Nucleus accumbens (tissue), 56 donors: ENCODE measurements at regions not wholly inside any gene's neighbourhood (a gene's known extent, or its start where the extent isn't known, plus 50 kb on each side); places are given as distances from the start of the nearest gene placed in this dataset.

ENCODE experiments used
- DNase-seq, 56 donors: peaks; one replicate each; lab custom pipeline; 2025; lab: John Stamatoyannopoulos, UW

- no peak for DNase-seq
Measured at GRCh38 chr4:24024157-24024556, 134.3 kb upstream of the PPARGC1A start.

- no peak for DNase-seq
Measured at GRCh38 chr4:24015782-24016181, 125.9 kb upstream of the PPARGC1A start.

- DNase-seq, result no peak
Measured at GRCh38 chr4:24013668-24014422, 124.0 kb upstream of the PPARGC1A start.

GRCh38 chr4:24010994-24011393 is 121.1 kb upstream of the PPARGC1A start:
- DNase-seq, result no peak

GRCh38 chr4:24010573-24010972 is 120.7 kb upstream of the PPARGC1A start:
- DNase-seq, result no peak

GRCh38 chr4:24007860-24008261 is 118.0 kb upstream of the PPARGC1A start:
- peak in 6 of 56 donors; percentile 3 to 20 (median 8) for DNase-seq

- DNase-seq, result no peak
Measured at GRCh38 chr4:24006269-24006668, 116.4 kb upstream of the PPARGC1A start.

- no peak for DNase-seq
Measured at GRCh38 chr4:24003926-24004325, 114.1 kb upstream of the PPARGC1A start.

- no peak for DNase-seq
Measured at GRCh38 chr4:24003496-24003895, 113.6 kb upstream of the PPARGC1A start.

- DNase-seq, result peak in 1 of 56 donors; percentile 1
Measured at GRCh38 chr4:24002330-24002966, 112.6 kb upstream of the PPARGC1A start.

GRCh38 chr4:24001486-24002329 is 111.9 kb upstream of the PPARGC1A start:
- no peak for DNase-seq

- no peak for DNase-seq
Measured at GRCh38 chr4:24000470-24000831, 110.6 kb upstream of the PPARGC1A start.

- peak in 4 of 56 donors; percentile 3 to 30 (median 12) for DNase-seq
Measured at GRCh38 chr4:23999714-24000469, 110.0 kb upstream of the PPARGC1A start.

GRCh38 chr4:23993373-23993772 is 103.5 kb upstream of the PPARGC1A start:
- no peak for DNase-seq

- no peak for DNase-seq
Measured at GRCh38 chr4:23991444-23991843, 101.6 kb upstream of the PPARGC1A start.

- DNase-seq, result no peak
Measured at GRCh38 chr4:23986270-23986669, 96.4 kb upstream of the PPARGC1A start.

GRCh38 chr4:23981328-23981727 is 91.5 kb upstream of the PPARGC1A start:
- no peak for DNase-seq

GRCh38 chr4:23979534-23979933 is 89.7 kb upstream of the PPARGC1A start:
- DNase-seq, result no peak

GRCh38 chr4:23978002-23978401 is 88.2 kb upstream of the PPARGC1A start:
- DNase-seq, result no peak

- no peak for DNase-seq
Measured at GRCh38 chr4:23976423-23976822, 86.6 kb upstream of the PPARGC1A start.
